Suprapubic skin (tissue), 3 donors: ENCODE measurements at regions not wholly inside any gene's neighbourhood (a gene's known extent, or its start where the extent isn't known, plus 50 kb on each side); places are given as distances from the start of the nearest gene placed in this dataset.

Source experiments
- POLR2A ChIP-seq, 2 donors: fragments of 450-650 bp; IDR thresholded peaks; one replicate each; pipeline ENCODE4 v1.6.1; 2017; ENCODE audit warnings: antibody characterized with exemption in 2 of 2, mild to moderate bottlenecking in 2 of 2, moderate library complexity in 2 of 2
- TF ChIP-seq, protein P1 (sequence below), 2 donors: fragments of 200-600 bp in 1 of 2; fragments of 450-650 bp in 1 of 2; sonication (generic) in 1 of 2; IDR thresholded peaks; one replicate each; pipeline ENCODE4 v1.5.1; 2016 to 2019; ENCODE audit warnings: antibody characterized with exemption in 2 of 2, mild to moderate bottlenecking in 1 of 2, moderate library complexity in 1 of 2

DNA sequence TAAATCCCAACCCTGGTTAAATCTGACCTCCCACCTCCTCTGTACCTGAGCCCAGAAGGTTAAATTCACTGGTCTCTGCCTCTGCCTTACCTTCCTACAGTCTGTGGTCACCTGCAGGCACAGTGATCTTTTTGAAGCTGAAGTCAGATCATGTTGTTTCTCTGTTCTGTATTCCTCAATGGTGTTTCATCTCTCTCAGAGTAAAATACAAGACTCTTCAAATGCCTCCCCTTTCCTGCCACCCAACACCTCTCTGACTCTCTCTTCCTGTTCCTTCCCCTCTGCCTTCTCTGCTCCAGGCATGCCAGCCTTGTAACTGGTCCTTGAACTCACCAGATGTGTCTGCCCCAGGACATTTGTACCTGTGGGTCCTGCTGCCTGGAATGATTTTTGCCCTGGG lies 219.3 kb downstream of the UXS1 start:
- TF ChIP-seq, protein P1, sequence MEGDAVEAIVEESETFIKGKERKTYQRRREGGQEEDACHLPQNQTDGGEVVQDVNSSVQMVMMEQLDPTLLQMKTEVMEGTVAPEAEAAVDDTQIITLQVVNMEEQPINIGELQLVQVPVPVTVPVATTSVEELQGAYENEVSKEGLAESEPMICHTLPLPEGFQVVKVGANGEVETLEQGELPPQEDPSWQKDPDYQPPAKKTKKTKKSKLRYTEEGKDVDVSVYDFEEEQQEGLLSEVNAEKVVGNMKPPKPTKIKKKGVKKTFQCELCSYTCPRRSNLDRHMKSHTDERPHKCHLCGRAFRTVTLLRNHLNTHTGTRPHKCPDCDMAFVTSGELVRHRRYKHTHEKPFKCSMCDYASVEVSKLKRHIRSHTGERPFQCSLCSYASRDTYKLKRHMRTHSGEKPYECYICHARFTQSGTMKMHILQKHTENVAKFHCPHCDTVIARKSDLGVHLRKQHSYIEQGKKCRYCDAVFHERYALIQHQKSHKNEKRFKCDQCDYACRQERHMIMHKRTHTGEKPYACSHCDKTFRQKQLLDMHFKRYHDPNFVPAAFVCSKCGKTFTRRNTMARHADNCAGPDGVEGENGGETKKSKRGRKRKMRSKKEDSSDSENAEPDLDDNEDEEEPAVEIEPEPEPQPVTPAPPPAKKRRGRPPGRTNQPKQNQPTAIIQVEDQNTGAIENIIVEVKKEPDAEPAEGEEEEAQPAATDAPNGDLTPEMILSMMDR (IDR thresholded peaks at IDR 0.05): no peak
- TF ChIP-seq POLR2A (IDR thresholded peaks at IDR 0.05): no peak
